Body of pancreas (tissue), 4 donors: ENCODE measurements at regions not wholly inside any gene's neighbourhood (a gene's known extent, or its start where the extent isn't known, plus 50 kb on each side); places are given as distances from the start of the nearest gene placed in this dataset.

Source experiments
- CTCF ChIP-seq, 7 experiments: fragments of 450-650 bp in 4 of 7; fragments of 200-600 bp in 3 of 7; sonication (generic) in 3 of 7; IDR thresholded peaks; one replicate each; pipeline ENCODE4 v1.5.1; 2016 to 2019; ENCODE audit warnings: antibody characterized with exemption in 7 of 7
- POLR2A ChIP-seq, 3 donors: fragments of 450-650 bp; IDR thresholded peaks; one replicate each; pipeline ENCODE4 v1.6.1; 2016; ENCODE audit warnings: antibody characterized with exemption in 3 of 3, mild to moderate bottlenecking in 2 of 3

GRCh38 chr14:98269533-98269932 lies 1002.5 kb downstream of the BCL11B start:
- TF ChIP-seq CTCF (IDR thresholded peaks at IDR 0.05) = no peak
- no peak for TF ChIP-seq POLR2A (IDR thresholded peaks at IDR 0.05)
